Neutrophil (primary cell): ENCODE measurements at regions not wholly inside any gene's neighbourhood (a gene's known extent, or its start where the extent isn't known, plus 50 kb on each side); places are given as distances from the start of the nearest gene placed in this dataset.

Source experiments
- H3K27ac ChIP-seq: fragments of 200-600 bp; sonication (generic); 2 replicates; pipeline ENCODE4 v1.5.1; 2016; ENCODE audit warnings: mild to moderate bottlenecking, moderate library complexity
- H3K27me3 ChIP-seq: fragments of 200-600 bp; sonication (generic); 2 replicates; pipeline ENCODE4 v1.6.0; 2016; ENCODE audit warnings: mild to moderate bottlenecking
- H3K36me3 ChIP-seq: fragments of 200-600 bp; sonication (generic); 2 replicates; pipeline ENCODE4 v1.5.1; 2017
- H3K4me1 ChIP-seq, 2 experiments: fragments of 200-600 bp in 1 of 2; sonication (generic) in 1 of 2; 1 replicate in 1 of 2; 2 replicates in 1 of 2; pipeline versions ENCODE4 v1.5.1 to v1.6.1; 2013 to 2016; ENCODE audit warnings: low read depth in 1 of 2, low read length in 1 of 2, mild to moderate bottlenecking in 1 of 2, moderate library complexity in 1 of 2; ENCODE audit not compliant: control insufficient read depth in 1 of 2, insufficient read depth in 1 of 2
- H3K4me3 ChIP-seq, 2 experiments: fragments of 200-600 bp in 1 of 2; sonication (generic) in 1 of 2; 1 replicate in 1 of 2; 2 replicates in 1 of 2; pipeline ENCODE4 v1.5.1; 2013 to 2016; ENCODE audit warnings: low read depth in 1 of 2, low read length in 1 of 2, mild to moderate bottlenecking in 1 of 2, moderate library complexity in 1 of 2
- H3K9me3 ChIP-seq: fragments of 200-600 bp; sonication (generic); 2 replicates; pipeline ENCODE4 v1.5.1; 2016
- TF ChIP-seq, protein P1 (sequence below): fragments of 200-600 bp; sonication (generic); IDR thresholded peaks from 2 replicates; pipeline ENCODE4 v1.5.1; 2016; ENCODE audit warnings: antibody characterized with exemption

DNA sequence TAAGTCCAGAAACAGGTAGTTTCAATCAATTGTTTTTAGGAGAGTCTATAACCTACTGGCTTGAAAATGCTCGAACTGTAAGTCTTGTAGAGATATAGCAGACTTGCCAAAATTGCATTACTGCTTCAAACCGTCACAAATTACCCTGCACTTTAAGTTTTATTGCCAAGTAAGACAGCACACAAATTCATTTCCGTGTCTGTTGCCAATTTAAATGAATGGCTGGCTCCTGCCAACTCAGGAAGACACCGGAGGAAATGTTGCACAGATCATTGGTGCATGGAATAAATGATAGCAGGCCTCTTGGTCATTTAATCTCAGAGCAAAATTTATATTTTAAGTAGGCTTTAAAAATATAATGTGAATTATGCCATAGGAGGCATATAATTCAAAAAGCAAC, 438.1 kb downstream of the HACE1 start:
- H3K4me3 ChIP-seq: no peak overlapping the region
- TF ChIP-seq, protein P1, sequence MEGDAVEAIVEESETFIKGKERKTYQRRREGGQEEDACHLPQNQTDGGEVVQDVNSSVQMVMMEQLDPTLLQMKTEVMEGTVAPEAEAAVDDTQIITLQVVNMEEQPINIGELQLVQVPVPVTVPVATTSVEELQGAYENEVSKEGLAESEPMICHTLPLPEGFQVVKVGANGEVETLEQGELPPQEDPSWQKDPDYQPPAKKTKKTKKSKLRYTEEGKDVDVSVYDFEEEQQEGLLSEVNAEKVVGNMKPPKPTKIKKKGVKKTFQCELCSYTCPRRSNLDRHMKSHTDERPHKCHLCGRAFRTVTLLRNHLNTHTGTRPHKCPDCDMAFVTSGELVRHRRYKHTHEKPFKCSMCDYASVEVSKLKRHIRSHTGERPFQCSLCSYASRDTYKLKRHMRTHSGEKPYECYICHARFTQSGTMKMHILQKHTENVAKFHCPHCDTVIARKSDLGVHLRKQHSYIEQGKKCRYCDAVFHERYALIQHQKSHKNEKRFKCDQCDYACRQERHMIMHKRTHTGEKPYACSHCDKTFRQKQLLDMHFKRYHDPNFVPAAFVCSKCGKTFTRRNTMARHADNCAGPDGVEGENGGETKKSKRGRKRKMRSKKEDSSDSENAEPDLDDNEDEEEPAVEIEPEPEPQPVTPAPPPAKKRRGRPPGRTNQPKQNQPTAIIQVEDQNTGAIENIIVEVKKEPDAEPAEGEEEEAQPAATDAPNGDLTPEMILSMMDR: no peak
- no peaks in the 10 kb centered on the region for H3K4me1 ChIP-seq
- H3K27me3 ChIP-seq: no peaks in the 10 kb centered on the region
- no peaks in the 10 kb centered on the region for H3K36me3 ChIP-seq
- no peaks in the 10 kb centered on the region for H3K9me3 ChIP-seq
- H3K27ac ChIP-seq: no peak overlapping the region

DNA sequence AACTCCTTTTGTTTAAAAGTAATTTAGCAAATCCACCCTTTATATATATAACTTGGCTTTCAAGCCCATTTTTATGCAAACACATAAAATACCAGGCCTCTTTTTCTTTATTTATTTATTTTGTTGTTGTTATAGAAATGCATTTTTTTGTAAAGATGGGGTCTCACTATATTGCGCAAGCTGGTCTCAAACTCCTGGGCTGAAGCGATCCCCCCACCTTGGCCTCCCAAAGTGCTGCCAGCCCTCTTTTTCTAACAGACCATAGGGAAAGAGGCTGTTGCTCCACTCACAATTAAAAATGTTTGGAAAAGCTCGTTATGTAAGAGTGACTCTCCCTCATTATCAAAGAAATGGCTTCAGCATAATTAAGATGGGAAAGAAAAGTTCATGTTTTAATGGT, 440.9 kb downstream of the HACE1 start:
- TF ChIP-seq, protein P1: no peak
- H3K9me3 ChIP-seq: no peaks in the 10 kb centered on the region
- no peak overlapping the region for H3K27ac ChIP-seq
- H3K4me3 ChIP-seq: no peak overlapping the region
- H3K27me3 ChIP-seq: no peaks in the 10 kb centered on the region
- H3K4me1 ChIP-seq: no peaks in the 10 kb centered on the region
- no peaks in the 10 kb centered on the region for H3K36me3 ChIP-seq

DNA sequence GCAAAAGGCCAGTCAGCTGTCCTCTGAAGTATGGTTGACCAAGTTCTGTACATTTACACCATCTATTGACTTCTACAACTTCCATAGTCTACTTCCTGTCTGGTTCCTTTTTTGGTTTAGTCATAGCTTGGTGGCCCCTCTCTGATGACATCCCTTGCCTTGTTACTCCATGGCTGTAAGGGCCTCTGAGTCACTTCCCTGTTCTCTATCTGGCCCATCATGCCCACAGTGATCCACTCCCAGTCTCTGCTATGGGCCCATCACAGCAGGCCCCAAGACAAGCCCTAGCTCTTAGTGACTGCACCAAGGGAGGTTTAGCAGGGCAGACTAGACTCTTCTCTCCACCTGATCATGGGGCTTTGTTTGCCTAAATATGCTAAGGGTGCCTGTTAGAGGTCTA, 441.6 kb downstream of the HACE1 start:
- Histone ChIP-seq H3K4me3 (no peak overlapping the region), H3K27ac (no peak overlapping the region), H3K27me3 (no peaks in the 10 kb centered on the region), H3K9me3 (no peaks in the 10 kb centered on the region), H3K36me3 (no peaks in the 10 kb centered on the region), H3K4me1 (no peaks in the 10 kb centered on the region)
- TF ChIP-seq, protein P1: no peak

DNA sequence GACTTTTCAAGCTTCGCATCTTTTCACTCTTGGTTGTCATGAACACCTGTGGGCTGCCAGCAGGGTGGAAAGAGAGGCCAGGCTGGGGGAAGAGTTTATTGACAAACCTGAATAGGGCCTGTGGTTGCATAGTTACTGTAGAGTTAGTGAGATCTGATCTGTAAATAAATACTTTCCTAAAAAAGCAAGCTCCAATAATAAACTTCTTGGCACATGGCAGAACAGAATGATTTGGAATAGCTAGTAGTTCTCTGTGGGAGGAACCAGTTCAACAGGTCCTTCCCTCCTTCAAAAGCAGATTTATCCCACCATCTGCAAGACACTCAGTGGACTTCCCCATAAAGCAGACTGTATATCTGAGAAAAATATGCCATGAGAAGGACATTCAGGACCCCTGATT, 445.0 kb downstream of the HACE1 start:
- no peaks in the 10 kb centered on the region for H3K9me3 ChIP-seq
- H3K4me1 ChIP-seq: peaks cover 0 to 3% of the 10 kb centered on the region in 2 experiments
- no peaks in the 10 kb centered on the region for H3K36me3 ChIP-seq
- no peak overlapping the region for H3K4me3 ChIP-seq
- no peak overlapping the region for H3K27ac ChIP-seq
- TF ChIP-seq, protein P1: no peak
- H3K27me3 ChIP-seq: no peaks in the 10 kb centered on the region

DNA sequence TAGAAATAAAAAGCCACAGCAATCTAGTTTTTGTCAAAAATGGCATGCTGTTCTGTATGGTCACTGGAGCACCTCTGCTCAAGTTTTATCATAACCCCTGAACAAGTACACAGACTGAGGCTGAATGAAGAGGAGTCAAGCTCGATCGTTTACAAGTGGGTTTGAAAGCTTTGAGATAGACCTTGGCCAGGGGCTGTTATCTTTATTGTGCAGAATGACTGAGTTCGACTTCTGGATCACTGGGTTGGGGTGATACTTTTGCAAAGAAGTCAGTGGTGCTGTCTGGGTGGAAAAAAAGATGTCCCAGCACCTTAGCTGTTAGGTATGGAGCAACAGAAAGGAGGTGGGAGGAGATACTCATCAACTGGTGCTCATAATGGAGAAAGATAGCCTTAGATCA, 446.0 kb downstream of the HACE1 start:
- Histone ChIP-seq H3K27me3 (no peaks in the 10 kb centered on the region), H3K4me3 (no peak overlapping the region), H3K4me1 (peaks cover 0 to 3% of the 10 kb centered on the region in 2 experiments), H3K9me3 (no peaks in the 10 kb centered on the region), H3K36me3 (no peaks in the 10 kb centered on the region), H3K27ac (no peak overlapping the region)
- TF ChIP-seq, protein P1: no peak

DNA sequence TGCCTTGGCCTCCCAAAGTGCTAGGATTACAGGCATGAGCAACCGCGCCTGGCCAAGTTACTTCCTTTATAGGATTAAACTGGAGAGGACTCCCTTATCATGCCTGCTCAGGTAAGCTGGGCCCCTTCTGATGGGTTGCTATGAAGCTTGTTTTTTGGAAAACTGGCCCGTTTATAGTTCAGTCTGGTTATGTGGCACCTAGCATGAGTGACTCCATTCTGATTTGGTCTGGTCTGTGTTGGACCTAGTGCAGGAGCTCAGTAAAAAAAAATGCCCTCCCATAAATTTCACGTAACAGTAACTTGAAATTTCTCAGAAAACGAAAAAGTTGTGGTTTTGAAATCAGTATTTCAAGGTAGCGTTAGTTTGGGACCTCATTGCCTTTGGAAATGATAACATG, 448.4 kb downstream of the HACE1 start:
- no peak overlapping the region for H3K27ac ChIP-seq
- H3K27me3 ChIP-seq: no peaks in the 10 kb centered on the region
- H3K36me3 ChIP-seq: no peaks in the 10 kb centered on the region
- H3K4me3 ChIP-seq: no peak overlapping the region
- TF ChIP-seq, protein P1: no peak
- H3K9me3 ChIP-seq: no peaks in the 10 kb centered on the region
- H3K4me1 ChIP-seq: peaks cover 0 to 3% of the 10 kb centered on the region in 2 experiments
